ENCODE measurements at regions not wholly inside any gene's neighbourhood (a gene's known extent, or its start where the extent isn't known, plus 50 kb on each side); places are given as distances from the start of the nearest gene placed in this dataset.

DNA sequence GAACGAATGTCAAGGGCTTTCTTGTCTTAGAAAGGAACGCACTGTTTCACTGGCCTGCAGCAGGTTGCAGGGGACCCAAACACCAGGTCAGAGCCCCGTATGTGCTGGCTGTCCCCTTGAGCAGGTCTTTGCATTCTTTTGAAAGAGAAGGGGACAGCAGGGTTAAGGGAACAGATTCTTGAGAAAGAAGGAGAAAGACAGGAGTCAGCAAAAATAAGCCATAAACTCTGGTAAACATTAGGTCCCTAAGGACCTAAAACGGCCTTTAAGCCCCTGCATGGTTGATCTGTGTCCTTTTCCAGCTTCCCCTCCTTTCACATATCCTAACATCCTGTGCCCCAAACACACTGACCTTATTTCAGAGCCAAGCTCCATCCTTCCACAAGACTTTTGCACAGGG lies 190.8 kb upstream of the ADRA1B start:
- DNase-seq, result no peak

DNA sequence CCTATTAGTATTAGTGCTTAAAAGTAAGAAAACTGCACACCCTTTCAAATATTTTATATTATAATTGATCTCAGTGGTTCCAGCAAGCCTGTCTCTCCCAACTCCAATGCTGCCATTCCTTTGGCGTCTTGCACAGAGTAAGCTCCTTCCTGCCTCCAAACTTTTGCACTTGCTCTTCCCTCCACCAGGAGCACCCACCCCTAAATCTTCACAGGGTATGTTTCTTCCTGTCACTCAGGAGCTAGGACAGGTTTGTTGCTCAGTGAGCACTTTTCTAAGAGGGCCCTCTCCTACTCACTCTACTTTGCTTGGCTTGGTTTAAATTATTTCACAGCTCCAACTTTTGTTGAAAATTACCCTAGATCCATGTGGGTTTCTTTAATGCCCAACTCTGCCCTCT lies 189.1 kb upstream of the ADRA1B start:
- no peak for DNase-seq

DNA sequence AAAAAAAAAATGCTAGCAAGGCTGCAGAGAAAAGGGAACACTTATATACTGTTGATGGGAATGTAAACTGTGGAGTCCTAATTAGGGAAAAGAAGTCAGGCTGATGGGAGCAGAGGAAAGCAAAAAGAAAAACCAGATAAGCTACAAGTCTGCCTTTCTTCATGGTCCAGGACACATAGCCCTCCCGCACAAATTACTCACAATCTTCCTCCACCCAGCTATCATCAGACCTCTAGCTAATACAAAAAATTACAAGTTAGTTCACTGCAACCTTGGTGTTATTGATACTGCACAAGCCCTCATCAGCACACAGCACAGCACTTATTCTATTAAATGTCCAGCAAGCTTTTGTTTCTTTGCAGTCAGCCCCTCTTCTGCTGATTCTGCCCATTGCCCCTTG lies 186.0 kb upstream of the ADRA1B start:
- DNase-seq, result no peak

DNA sequence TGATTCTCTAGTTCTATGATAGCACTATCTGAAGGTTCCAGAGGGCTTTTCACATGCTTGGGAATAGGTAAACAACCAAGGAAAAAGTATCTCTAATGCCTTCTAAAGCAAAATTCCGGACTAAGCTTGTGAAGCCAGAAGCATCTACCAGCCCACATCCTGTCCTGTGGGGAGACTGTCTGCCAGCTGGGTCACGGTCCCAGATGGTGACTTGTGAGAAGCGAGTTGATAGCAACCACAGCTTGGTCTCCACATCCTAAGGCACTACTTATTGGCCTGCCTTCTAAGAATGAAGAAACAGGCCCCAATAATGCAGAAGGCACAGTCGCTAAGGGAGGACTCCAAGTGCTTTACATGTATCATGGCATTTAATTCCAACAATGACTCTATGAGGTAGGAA lies 184.1 kb upstream of the ADRA1B start:
- DNase-seq, result no peak

DNA sequence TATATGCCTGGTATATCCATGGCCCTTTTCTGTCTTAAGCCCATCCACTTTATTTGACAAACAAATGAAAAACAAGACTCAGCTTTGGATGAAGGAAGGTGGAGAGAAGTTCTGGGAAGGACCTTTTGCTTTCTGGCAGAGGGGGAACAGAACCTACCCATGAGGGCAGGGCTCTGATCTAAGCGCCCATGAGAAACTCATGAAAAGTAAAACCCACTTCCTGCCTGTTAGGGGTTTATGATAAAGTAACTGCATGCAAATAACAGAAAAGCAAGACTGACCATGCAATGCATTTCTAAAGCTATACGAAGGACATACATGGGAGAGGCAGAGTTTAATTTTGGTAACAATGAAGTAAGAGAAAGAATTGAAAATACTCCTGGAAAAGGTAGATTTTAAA lies 181.9 kb upstream of the ADRA1B start:
- DNase-seq, result no peak

DNA sequence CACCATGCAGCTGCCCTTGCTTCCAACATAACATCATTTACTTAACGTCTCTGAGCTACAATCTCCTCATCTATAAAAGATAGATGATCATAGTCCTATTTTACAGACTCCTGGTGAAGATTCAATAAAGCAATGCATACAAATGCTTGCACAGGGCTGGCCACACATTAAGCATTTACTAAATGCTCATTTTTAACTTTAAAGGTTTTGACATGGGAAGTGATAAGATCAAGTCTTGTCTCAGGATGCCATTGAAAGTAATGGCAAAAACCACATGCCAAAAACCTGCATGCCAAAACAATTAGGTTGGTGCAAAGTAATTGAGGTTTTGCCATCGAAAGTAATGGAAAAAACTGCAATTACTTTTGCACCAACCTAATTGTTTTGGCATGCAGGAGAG lies 181.2 kb upstream of the ADRA1B start:
- DNase-seq, result no peak

DNA sequence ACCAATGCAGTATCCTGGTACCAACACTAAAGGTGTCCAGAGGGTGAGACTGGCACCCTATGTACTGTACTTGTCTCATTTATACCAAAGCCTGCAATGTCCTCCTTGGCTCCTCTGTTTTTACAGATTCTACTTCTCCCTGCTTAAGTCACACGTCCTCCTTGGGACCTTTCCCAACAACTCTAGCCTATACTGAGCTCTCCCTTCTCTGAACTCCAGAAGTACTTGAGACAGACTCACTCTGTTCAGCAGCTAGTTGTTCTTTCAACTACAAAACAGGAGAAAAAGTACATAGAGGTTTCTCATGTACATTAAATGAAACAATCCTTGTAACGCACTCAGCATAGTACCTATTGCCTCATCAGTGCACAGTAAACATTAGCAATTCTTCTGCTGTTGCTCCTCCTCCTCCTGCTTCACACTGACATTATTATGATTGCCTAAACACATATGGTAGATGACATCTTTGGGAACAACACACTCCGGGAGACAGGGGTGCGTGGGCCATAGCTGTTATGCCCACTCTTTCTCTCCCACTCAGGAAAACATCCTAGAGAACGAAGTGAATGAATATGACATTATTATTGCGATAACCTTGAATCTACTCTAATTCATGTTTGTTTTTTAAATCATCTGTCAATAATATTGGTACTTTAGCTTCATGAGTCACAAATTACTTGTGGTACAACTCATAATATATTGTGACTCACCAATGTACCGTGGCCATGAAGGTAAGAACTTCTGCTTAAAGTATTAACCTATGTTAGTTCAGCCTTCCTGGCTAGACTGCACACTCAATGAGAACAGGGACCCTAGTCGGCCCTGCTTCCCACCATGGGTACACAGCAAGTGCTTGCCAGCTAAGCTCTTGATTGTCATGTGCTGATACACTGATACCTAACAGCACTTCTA lies 180.3 kb upstream of the ADRA1B start:
- DNase-seq, result peak; percentile 31

DNA sequence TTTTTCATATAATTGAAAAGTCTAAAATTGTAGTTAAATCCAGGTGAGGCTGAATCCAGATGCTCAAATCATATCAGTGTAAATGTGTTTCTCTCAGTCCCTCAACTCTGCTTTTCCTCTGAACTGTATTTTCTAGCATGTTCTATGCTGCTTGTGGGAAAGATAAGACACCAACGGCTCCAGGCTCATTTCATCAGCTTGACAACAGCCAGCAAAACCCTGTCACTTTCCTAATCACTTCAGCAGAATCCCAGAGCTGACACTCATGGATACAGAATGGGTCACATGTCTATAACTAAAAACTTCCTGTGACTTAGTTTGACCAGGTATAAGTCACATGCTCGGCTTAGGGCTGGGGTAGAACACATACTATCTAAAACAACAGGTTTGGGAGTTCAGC lies 179.4 kb upstream of the ADRA1B start:
- no peak for DNase-seq

DNA sequence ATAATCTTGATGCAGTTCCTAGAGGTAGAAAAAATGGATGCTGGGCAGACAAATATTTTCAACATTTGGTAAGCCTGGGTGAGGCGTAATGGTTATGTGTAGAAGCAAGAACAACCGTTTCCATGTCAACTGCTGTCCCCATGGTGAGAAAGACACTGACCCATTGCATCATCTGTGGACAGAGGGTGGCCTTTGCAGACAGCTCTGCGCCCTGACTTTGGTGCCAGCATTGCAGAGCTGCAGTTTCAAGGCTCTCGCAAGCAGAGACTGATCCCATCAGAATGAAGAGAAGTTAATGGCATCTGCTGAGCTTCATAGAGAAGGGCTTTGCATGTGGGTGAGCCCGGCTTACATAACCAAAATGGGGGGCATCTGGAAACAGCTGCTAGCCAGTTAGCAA lies 179.0 kb upstream of the ADRA1B start:
- DNase-seq, result no peak

DNA sequence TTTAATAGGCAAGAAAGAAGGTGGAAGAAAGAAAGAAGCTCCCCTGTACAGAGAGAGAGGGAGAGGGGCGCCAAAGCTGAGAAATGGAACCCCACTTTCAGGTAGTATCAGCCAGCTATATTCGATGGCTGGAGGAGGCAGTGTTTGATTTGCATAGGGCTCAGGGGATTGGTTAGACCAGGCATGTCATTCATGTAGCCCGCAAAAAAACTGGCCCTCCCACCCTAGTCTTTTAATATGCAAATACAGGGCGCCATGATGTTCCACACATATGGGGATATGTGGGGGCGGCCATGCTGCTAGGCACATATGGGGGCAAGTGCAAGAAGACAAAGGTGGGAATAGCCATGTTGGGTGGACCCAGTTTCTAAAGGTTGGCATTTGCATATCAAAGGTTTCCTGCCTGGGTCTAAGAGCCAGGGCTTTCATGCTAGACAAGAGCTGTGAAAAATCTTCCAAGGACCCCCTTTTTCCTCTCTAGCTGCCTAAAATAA lies 174.4 kb upstream of the ADRA1B start:
- DNase-seq, result no peak

DNA sequence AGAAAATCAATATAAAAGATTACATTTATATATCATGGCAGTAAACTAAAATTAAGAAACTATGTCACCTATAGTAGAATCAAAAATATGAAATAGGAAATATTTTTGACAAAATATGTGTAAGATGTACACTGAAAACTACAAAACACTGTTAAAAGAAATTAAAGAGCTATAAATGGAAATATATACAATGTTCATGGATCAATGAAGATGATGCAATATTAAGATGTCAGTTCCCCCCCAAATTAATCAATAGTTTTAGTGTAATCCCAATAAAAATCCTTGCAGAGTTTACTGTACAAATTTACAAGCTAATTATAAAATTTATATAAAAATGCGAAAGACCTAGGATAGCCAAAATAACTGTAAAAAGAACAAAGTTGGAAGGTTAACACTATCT lies 173.0 kb upstream of the ADRA1B start:
- no peak for DNase-seq

DNA sequence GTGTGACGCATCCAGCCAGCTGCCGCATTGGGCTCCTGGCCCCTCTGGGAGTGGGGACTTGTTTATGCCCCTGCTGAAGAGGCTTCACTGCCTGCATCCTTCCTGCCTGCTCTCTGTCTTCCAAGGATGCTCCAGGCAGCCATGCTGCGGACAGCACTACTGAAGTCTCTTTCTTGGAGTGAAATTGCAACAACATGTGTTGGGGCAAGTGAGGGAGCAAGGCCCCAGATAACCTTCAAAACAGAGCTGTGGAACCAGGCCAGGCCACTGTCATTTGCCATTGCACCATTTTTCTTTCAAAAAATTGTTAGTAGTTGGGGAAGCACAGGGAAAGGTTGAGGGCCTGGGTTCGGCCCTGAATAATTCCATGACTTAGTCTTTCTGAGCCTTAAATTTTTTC lies 169.6 kb upstream of the ADRA1B start:
- no peak for DNase-seq

DNA sequence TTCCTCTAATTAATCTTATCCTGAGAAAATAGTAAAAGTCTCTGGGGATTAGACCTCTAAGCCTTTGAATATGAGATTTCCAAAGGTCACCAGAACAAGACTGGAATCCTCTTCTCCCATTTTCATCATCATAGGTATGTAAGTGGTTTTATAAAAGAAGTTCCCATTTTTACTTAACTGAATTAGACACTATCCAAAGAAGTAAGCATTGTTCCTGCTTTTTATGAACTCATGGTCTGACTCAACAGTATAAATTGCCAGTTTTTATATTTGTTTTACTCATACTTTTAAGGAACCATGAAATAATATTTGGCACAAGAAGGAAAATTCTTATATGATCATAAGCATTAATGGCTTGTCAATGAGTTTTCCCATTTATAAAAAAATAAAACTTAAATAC lies 167.1 kb upstream of the ADRA1B start:
- DNase-seq, result peak; percentile 58

DNA sequence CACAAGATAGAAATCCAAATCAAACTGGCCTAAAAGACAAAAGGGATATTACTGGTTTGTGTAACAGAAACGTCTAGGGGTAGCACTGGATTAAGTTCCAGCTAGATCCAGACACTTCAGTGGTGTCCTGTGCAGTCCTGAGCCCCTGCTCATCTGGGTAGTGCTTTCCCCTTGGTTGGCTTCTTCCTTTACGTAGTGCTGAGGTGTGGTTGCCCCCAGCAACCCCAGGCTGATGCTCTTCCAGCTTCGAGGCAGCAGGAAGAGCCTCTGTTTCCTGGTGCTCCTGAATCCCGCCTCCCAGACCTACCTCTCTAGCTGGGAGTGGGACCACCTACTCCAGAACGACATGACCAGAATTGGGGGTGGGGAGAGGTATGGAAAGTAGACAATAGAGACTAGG lies 166.1 kb upstream of the ADRA1B start:
- no peak for DNase-seq

DNA sequence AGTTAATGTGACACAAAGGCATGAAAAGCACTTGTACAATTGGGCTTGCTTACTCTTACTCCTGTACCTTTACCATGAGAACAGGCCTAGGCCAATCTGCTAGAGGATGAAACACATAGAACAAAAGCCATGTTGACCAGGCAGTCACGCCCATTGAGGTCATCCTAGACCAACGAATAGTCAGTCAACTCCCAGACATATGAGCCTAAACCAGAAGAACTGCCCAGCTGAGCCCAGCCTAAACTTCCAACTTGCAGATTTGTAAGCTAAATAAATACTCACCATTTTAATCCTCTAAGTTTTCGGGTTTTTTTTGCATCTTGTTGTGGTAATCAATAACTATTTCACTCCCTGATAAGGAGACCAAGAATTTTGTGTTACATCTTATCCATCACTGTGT lies 164.8 kb upstream of the ADRA1B start:
- no peak for DNase-seq

DNA sequence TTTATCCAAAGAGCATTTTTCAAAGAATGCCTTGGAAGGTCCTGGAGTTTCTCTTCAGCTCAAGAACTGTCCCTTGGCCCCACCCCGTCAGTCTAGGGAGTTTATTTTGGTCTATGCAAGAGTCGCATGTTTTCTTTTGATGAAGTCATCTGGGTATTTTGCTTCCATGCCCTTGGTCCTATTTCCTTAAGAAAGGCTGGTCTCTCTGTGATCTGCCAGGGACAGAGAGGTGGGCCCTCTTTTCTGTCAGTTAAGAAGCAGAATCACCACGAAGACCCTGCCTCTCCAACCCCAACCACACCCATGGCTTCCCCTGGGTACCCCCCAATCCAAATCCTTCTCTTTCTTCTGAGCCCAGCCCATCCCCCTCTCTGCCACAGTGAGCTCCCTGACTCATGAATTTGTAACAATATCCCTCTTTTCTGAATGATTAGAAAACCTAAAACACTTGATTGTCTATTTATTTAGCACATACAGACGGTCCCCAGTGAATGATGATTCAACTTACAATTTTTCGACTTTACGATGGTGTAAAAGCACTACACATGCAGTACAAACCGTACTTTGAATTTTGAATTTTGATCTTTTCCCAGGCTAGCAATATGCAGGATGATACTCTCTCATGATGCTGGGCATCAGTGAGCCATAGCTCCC lies 163.5 kb upstream of the ADRA1B start:
- no peak for DNase-seq

DNA sequence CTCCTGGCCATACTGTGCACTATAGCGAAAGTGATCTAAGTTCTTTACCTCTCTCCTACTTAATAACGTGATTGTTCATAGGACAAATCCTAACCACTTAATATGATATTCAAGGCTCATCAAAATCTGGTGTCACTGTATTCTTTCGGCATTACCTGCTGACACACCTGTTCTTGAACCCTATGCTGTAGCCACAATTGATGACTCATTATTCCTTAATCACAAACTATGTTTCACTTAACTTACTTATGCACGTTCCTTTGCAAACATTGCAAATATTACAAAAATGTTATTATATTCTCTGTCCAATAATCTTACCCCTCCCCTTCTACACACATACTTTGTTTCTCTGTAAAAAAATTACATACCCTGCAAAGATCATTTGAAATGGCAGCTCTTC lies 158.1 kb upstream of the ADRA1B start:
- DNase-seq, result no peak

DNA sequence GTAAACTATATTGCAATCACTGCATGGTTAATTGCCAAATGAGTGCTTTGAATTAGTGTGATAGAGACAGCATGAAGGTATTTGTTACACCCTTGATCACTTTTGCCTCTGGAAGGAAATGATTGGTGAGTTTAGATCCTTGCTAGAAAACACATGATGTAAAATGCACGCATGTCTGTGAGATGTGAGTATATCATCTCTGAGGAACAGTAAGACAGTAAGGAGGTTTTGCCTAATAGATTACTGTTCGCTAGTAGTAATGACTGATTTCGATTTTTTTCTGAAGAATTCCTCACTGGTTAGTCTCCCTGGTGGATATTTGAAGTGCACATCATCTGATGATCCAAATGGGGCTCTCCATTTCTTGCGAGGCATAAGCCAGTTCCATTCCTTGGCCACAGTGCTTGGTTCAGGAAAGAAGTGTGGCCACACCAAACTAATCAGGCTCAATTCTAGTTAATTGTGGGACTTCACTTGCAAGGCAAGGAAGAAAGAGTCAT lies 156.4 kb upstream of the ADRA1B start:
- peak; percentile 42 for DNase-seq

DNA sequence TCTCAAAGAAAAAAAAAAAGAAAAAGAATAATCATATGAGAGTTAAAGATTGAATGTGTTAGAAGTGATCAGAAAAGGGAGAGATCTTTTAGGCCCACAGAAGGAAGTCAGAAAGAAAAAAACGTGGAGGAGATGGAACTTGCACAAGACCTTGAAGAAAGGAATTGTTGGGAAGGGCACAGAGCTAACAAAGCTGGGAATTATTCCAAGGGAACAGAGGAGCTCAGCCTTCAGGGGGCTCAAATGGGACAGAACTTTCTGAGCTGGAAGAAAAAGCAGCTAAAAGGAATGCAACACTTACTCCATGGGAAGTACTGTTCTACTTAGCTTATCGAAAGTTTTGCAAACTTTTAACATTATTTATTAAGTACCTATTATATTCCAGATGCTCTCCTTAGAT lies 153.4 kb upstream of the ADRA1B start:
- DNase-seq, result no peak

DNA sequence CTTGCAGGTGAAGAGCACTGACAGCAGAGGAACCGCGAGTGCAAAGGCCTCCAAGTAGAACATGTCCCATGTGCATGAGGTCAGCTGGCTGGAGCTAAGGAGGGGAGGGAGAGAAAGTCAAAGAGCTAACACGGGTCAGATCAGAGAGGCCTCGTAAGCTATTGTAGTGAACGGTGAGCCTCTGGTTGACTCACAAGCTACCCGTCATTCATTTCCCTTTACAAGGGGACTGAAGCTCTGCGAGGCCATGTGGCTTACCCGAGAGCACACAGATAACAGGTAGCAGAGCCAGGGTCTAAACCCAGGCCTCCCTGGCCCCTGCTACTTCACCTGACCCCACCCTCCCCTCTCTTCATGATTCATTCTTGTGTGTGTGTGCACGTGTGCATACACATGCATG lies 152.7 kb upstream of the ADRA1B start:
- DNase-seq, result no peak

DNA sequence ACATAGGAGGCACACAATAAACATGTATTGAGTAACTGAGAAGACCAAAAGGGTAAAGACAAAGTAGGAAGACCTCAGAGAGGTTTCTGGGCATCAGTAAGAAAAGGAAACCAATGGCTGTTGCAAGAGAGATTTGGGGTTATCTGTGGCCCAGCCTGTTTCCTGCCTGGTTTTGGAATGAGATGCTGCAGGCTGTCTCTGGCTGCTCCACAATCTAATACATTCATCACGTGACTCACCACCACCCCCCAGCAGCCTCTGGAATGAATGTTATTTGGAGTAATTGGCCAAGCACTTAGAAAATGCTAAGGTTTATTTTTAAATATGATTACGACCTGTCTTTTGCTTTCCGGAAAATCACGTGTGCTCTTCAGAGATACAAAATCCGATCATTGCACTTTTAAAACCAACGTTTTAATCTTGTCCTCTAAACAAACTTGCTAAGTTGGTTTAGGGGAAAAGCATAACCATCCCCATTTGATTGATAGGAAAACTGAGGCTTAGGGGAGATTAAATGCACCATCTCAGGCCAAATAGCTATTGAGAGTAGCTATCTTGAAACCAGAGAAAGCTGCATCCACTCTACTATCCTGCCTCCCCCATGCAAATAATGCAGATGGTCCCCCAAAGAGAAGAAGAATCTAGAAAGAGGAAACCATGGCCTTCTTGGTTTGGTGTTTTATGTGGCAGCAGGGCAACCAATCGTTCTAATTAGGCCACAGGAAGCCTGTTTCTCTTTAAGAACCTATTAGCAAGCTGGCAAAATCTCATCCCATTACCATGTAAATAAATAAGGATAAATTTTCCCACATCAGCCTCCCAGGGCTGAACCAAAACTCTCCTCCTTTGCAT lies 151.8 kb upstream of the ADRA1B start:
- peak; percentile 91 for DNase-seq

DNA sequence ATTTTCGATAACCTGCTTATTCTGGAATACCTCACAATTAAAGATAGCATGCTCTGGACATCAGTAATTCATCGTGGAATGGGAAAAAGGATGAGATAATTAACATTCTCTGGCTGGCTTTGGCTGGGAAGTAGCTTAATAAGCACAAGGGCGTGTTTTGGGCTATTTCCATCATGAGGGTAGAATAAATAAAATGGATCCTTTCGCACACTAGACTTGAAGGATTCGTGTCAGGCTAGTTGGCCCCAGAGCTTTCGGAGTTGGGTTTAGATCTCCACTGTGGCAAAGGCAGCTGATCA lies 151.2 kb upstream of the ADRA1B start:
- no peak for DNase-seq

DNA sequence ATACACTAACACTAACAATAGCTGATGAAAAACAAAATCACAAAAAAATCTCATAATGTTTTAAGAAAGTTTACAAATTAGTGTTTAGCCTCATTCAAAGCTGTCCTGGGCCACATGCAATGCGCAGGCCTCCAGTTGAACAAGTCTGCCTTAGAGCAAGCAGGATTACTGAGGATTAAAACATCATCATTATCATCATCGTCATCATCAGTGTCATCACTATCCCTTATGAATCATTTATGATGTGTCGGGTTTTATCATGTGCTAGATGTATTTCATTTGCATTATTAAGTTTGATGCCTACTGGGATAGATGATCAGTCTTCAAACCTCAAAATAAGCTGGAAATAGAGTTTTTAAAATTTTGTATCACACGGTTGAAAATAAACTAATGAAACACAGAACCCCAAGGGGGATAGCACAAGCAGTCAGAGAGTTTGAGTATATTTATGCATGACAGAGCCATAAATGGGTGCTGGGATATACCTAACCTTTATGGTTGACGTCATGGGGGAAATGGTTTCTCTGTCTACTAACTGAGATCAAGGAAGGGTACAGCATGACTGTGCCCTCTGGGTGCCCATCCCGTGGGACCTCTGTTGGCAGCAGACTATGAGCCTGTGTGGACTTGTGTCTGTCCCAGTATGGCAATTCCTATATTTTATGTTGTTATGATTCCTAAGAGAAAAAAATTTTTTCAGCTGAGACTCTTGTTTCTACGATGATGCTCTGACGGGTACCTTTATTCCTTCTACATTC lies 150.3 kb upstream of the ADRA1B start:
- DNase-seq, result peak; percentile 42

Measured in HCEC 1CT (cell line).